Dermis blood vessel endothelial cell (primary cell): ENCODE measurements at regions not wholly inside any gene's neighbourhood (a gene's known extent, or its start where the extent isn't known, plus 50 kb on each side); places are given as distances from the start of the nearest gene placed in this dataset.

Experiments
- DNase-seq: peaks from one replicate; pipeline ENCODE4 v3.0.0; 2010

DNA sequence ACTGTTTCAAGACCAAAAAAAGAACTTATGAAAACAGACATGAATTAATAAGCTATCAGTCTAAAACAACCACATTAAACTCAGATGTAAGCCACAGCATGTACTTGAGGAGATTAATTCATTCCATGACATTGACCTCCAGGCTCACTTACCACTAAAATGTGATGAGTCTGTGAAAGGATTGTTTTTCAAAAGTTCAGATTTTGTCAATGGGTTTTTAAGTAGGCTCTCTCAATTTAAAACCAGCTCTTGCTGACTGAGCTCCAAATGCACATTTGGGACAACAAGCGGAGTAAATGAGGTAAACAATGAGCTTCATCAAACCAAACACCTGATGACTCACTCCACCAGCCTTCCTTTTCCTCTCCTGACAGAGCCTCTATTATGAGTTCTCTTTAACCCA is 197.0 kb downstream of the SIM1 start:
- DNase-seq = peak; percentile 27

GRCh38 chr6:100266494-100267401 is 198.0 kb downstream of the SIM1 start:
- no peak for DNase-seq

DNA sequence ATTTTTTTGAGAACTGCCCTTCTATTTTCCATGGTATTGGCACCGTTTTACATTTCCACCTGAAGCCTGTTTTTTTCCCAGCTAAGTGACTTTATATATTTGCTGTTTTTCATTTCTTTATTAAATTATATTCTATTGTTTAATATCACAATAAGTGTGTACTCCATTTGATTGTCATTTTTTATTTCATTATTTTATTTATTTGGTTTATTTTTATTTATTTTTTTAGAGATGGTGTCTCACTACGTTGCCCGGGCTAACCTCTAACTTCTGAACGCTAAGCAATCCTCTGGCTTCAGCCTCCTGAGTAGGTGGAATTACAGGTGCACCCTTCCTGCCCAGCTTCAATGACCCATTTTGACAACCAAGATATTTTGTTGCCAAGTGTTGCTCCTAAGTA is 202.6 kb downstream of the SIM1 start:
- no peak for DNase-seq

DNA sequence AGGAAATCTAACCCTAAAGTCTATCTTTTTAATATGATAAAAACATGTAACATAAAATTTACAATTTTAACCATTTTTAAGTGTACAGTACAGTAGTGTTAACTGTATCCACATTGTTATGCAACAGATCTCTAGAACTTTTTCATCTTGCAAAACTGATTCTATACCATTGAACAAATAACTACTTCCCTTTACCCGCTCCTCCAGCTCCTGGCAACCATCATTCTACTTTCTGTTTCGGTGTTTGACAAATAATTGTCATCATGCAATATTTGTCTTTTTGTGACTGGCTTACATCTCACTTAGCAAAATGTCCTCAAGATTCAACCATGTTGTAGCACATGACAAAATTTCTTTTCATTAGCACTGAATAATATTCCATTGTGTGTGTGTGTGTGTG is 203.2 kb downstream of the SIM1 start:
- DNase-seq = no peak

- no peak for DNase-seq
Observed at GRCh38 chr6:100260584-100260983, 204.1 kb downstream of the SIM1 start.

- DNase-seq = no peak
Observed at GRCh38 chr6:100259865-100260264, 204.9 kb downstream of the SIM1 start.

DNA sequence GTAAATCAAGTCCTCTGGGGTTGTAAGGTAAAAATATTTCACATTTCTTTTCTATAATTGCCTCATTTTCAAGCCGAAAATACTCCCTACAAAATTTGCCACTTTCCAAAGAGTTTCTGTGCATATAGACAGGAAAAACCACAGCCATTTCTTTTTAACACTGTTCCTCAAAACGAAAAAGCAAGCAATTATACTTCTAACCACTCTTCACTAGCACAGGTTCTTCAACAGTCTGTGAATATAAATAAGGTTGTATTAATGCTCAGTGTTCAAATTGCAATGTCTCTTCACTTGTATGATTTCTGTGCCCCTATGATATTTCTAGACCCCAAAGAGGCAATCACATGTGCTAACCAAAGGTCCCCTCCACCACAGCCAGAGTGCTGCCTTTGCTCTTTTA is 206.0 kb downstream of the SIM1 start:
- no peak for DNase-seq

- peak; percentile 66 for DNase-seq
Observed at GRCh38 chr6:100257793-100258395, 206.8 kb downstream of the SIM1 start.

GRCh38 chr6:100255701-100256100 is 209.0 kb downstream of the SIM1 start:
- no peak for DNase-seq

- DNase-seq = no peak
Observed at GRCh38 chr6:100247123-100247522, 217.6 kb downstream of the SIM1 start.

GRCh38 chr6:100246206-100246605 is 218.5 kb downstream of the SIM1 start:
- no peak for DNase-seq

- DNase-seq = no peak
Observed at GRCh38 chr6:100240798-100241197, 223.9 kb downstream of the SIM1 start.

DNA sequence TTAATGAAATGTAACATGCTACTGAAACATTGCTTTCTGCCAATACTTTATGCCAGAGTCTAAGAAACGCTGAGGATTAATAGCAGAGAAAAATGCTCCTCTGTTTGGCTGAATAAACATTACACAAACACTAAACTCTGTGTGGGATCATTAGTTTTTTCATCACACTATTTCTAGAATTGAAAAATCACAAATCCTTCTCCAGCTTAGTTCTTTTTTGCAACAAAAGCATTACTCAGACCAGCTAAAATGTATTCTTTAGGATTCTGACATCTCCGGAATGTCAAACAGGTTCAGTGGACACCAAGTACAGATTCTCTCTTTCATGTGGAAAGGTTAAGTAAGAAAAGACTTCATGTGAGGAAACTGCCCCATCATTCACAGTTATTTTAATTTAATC is 226.9 kb downstream of the SIM1 start:
- no peak for DNase-seq

GRCh38 chr6:100236389-100236788 is 228.3 kb downstream of the SIM1 start:
- DNase-seq = no peak

DNA sequence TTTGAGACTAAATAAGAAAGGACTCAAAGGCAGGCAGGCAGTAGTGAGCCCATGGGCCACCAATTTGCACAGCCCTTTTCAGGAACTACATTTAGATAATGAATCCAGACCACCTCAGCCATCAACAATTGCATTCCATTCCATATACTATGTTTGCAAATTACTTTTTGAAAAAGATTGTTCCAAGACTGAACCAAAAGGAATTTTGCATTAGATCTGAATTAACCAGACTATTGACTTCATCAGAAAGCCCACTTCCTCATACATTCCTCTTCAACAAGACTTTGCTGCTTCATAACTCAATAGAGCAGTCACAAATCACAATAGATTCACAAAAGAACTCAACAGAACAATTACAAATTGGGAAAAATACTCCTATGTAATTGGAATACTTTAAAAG is 229.1 kb downstream of the SIM1 start:
- DNase-seq = no peak

- DNase-seq = no peak
Observed at GRCh38 chr6:100234625-100235024, 230.1 kb downstream of the SIM1 start.

- DNase-seq = no peak
Observed at GRCh38 chr6:100232781-100233573, 231.7 kb downstream of the SIM1 start.

- DNase-seq = peak; percentile 72
Observed at GRCh38 chr6:100230953-100231316, 233.8 kb downstream of the SIM1 start.

- DNase-seq = no peak
Observed at GRCh38 chr6:100230115-100230952, 234.4 kb downstream of the SIM1 start.

GRCh38 chr6:100229512-100229911 is 235.2 kb downstream of the SIM1 start:
- DNase-seq = no peak

DNA sequence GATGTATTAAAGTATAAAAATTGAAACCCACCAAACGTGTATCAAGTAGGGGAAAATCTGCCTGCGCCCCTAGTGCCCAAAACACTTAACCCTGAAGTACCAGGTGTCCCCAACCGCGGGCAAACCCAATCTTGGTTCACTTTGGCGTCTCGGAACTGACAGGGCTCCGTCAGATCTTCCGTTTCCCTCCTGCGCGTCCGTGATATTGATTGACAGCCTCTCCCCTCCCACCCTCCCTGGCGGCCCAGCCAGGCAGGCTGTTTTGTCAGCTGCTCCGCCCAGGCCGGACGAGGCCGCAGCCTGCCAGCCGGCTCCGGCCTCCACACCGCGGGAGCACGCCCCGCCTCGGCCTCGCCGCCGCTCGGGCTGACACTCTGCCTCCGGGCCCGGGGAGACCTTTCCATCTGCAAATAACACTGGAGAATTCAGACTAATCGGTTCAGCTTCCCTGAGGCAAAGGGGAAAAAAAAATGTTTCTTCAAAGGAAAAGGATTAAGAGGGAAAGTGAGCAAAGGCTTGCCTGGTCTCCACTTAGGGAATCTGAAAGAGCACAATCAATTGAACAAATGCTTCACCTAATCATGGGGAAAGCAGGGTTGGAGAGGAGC is 234.9 kb upstream of the MCHR2 start:
- DNase-seq = peak; percentile 93

DNA sequence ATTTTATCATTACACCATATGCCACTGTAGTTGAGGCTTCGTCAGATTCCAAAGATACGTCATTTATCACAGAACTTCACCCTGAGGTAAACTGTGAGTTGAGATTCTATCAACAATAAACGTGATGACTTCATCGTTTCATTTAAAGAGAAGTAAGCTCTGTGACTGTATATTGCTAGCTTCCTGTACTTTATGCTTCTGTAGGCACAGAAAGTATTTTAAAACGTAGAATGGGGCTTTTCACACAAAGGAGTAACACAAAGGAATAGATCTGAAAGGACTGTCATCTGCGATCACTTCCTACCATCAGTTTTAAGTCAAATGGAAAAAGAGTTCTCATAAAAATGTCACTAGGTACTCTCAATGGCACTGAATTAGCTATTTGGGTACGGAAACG is 234.4 kb upstream of the MCHR2 start:
- peak; percentile 58 for DNase-seq
